Gastroesophageal sphincter (tissue), 4 donors: ENCODE measurements at regions not wholly inside any gene's neighbourhood (a gene's known extent, or its start where the extent isn't known, plus 50 kb on each side); places are given as distances from the start of the nearest gene placed in this dataset.

Source experiments
- ATAC-seq: fragments of 150-250 bp; one replicate; pipeline ENCODE4 v1.9.1; 2016; ENCODE audit warnings: mild to moderate bottlenecking, moderate library complexity
- H3K27ac ChIP-seq, 4 donors: fragments of 200-600 bp; sonication (generic) in 3 of 4; 1 replicate in 3 of 4; 2 replicates in 1 of 4; pipeline ENCODE4 v1.5.1; 2016 to 2019
- H3K27me3 ChIP-seq: fragments of 200-600 bp; sonication (generic); one replicate; pipeline ENCODE4 v1.5.1; 2019
- H3K36me3 ChIP-seq, 2 donors: fragments of 200-600 bp; sonication (generic); one replicate each; pipeline ENCODE4 v1.5.1; 2019; ENCODE audit warnings: control low read depth in 1 of 2
- H3K4me1 ChIP-seq, 3 donors: fragments of 200-600 bp; sonication (generic); 1 replicate in 2 of 3; 2 replicates in 1 of 3; pipeline ENCODE4 v1.5.1; 2016 to 2019; ENCODE audit warnings: control low read depth in 2 of 3
- H3K4me3 ChIP-seq, 2 donors: fragments of 200-600 bp; sonication (generic); one replicate each; pipeline ENCODE4 v1.5.1; 2019; ENCODE audit warnings: mild to moderate bottlenecking in 1 of 2, moderate library complexity in 1 of 2
- H3K9me3 ChIP-seq, 3 donors: fragments of 200-600 bp; sonication (generic); one replicate each; pipeline ENCODE4 v1.5.1; 2017 to 2019; ENCODE audit warnings: control low read depth in 2 of 3
- EP300 ChIP-seq: sonication (generic); formaldehyde crosslinking; IDR thresholded peaks from one replicate; pipeline ENCODE4 v1.6.1; 2017; ENCODE audit warnings: antibody characterized with exemption, mild to moderate bottlenecking
- POLR2A ChIP-seq, 2 donors: fragments of 450-650 bp; IDR thresholded peaks; one replicate each; pipeline ENCODE4 v1.6.1; 2017; ENCODE audit warnings: antibody characterized with exemption in 2 of 2, mild to moderate bottlenecking in 2 of 2, moderate library complexity in 1 of 2
- POLR2AphosphoS5 ChIP-seq: sonication (generic); formaldehyde crosslinking; IDR thresholded peaks from one replicate; pipeline ENCODE4 v1.6.1; 2017; ENCODE audit warnings: antibody characterized with exemption
- WGBS, 2 donors: methylation state at CpG; one replicate each; pipeline ENCODE4 v1.1.5; 2018; ENCODE audit warnings: low coverage in 1 of 2; 5-methylcytosine and 5-hydroxymethylcytosine counted together
- TF ChIP-seq, protein P1 (sequence below), 4 experiments: fragments of 200-600 bp in 2 of 4; fragments of 450-650 bp in 2 of 4; sonication (generic) in 1 of 4; IDR thresholded peaks; one replicate each; pipeline ENCODE4 v1.5.1; 2017 to 2019; ENCODE audit warnings: antibody characterized with exemption in 4 of 4, mild to moderate bottlenecking in 2 of 4, moderate library complexity in 2 of 4

DNA sequence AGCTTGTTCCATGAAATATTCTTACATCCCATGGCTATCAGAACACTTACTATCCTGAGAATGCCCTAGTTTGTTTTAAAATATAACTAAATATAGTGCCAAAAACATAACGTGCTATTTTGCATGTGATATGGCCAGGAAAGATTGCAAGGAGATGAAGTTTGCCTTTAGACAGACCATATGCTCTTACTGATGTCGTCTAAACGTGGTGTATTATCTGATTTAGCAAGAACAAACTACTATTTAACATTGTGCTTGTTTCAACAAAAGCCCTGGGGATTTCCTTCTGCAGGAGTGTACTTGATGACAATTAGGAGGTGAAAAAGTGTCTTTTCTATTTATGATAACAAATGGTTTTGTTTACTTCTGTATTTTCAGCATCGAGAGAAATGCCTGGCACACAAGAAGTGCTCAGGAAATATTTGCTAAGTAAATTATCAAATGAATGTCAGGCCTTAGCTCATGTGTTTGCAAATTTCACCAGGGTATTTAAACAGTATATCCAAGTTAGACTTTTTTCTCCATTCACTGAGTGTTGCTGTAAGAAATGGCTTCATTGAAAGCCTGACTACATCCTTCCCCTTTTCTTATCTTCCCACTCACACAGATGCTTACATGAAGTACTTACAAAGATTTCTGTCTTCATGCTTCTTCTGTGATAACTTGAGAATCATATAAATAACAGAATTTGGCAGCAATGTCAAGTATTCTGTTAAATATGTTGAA lies 1033.6 kb downstream of the CDH8 start:
- TF ChIP-seq EP300 (no peak), POLR2AphosphoS5 (no peak)
- Histone ChIP-seq H3K4me3 (no peak overlapping the region), H3K36me3 (no peaks in the 10 kb centered on the region), H3K27ac (no peak overlapping the region), H3K4me1 (peaks cover 0 to 16% (median 2%) of the 10 kb centered on the region in 3 donors), H3K9me3 (no peaks in the 10 kb centered on the region), H3K27me3 (no peaks in the 10 kb centered on the region)
- WGBS, 2 donors = 4 to 8% methylated on average over 4 of the region's 4 CpGs
- no peak for ATAC-seq

- TF ChIP-seq POLR2AphosphoS5 = no peak
- TF ChIP-seq POLR2A (IDR thresholded peaks at IDR 0.05) = no peak
- TF ChIP-seq, protein P1, sequence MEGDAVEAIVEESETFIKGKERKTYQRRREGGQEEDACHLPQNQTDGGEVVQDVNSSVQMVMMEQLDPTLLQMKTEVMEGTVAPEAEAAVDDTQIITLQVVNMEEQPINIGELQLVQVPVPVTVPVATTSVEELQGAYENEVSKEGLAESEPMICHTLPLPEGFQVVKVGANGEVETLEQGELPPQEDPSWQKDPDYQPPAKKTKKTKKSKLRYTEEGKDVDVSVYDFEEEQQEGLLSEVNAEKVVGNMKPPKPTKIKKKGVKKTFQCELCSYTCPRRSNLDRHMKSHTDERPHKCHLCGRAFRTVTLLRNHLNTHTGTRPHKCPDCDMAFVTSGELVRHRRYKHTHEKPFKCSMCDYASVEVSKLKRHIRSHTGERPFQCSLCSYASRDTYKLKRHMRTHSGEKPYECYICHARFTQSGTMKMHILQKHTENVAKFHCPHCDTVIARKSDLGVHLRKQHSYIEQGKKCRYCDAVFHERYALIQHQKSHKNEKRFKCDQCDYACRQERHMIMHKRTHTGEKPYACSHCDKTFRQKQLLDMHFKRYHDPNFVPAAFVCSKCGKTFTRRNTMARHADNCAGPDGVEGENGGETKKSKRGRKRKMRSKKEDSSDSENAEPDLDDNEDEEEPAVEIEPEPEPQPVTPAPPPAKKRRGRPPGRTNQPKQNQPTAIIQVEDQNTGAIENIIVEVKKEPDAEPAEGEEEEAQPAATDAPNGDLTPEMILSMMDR (IDR thresholded peaks at IDR 0.05) = no peak
- TF ChIP-seq EP300 = no peak
- H3K36me3 ChIP-seq = no peaks in the 10 kb centered on the region
- H3K27me3 ChIP-seq = no peaks in the 10 kb centered on the region
- no peak overlapping the region for H3K27ac ChIP-seq
- H3K4me3 ChIP-seq = no peak overlapping the region
- no peak for ATAC-seq
- H3K4me1 ChIP-seq = no peaks in the 10 kb centered on the region
- H3K9me3 ChIP-seq = no peaks in the 10 kb centered on the region
Measured at GRCh38 chr16:60991886-60992285, 1044.4 kb downstream of the CDH8 start.

DNA sequence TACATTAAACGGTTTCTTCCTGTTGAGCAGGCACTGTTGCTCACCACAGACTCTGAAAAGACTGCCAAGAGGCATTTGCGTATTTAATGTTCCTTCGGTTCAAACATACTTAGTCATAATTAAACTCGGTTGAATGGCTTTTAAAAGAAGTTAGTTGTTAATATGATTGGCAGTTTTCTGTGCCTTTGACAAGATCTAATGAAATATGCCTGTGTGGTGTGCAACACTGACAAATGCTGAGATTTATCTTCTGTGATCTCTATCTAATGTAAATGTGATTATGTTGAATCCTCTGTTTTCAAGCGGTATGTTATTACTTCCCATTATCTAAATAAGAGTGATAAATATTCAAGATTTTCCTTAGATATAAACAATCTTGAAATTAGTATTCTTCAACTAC lies 1046.6 kb downstream of the CDH8 start:
- no peak for ATAC-seq
- H3K27ac ChIP-seq = no peak overlapping the region
- no peaks in the 10 kb centered on the region for H3K9me3 ChIP-seq
- no peak overlapping the region for H3K4me3 ChIP-seq
- no peaks in the 10 kb centered on the region for H3K4me1 ChIP-seq
- WGBS, 2 donors = 52 to 73% methylated on average over 5 of the region's 5 CpGs
- TF ChIP-seq POLR2A (IDR thresholded peaks at IDR 0.05) (no peak), POLR2AphosphoS5 (no peak), EP300 (no peak)
- TF ChIP-seq, protein P1 (IDR thresholded peaks at IDR 0.05) = no peak
- H3K36me3 ChIP-seq = no peaks in the 10 kb centered on the region
- H3K27me3 ChIP-seq = no peaks in the 10 kb centered on the region

DNA sequence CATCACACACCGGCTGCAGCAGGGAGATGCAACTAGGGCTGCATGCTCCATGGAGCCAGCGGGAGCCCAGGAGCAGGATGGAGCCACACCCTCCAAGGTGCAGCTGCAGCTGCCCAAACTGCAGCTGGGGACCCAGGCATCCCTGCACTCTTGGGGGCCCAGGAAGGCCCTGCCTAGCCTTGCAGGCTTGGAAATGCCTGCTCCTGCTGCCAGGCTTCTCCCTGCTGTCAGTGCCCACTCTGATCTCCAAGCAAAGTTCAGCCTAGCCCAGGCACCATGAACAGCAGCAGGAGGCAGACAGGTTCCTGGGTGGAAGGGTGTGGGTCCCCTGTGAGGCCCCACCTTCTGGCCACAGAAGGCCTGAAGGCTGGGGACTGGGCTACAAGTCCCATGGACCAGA lies 1057.1 kb downstream of the CDH8 start:
- no peak for TF ChIP-seq POLR2A (IDR thresholded peaks at IDR 0.05)
- TF ChIP-seq, protein P1 (IDR thresholded peaks at IDR 0.05) = no peak
- no peaks in the 10 kb centered on the region for H3K4me1 ChIP-seq
- no peak overlapping the region for H3K27ac ChIP-seq

GRCh38 chr16:60949800-60950199 lies 1086.4 kb downstream of the CDH8 start:
- Histone ChIP-seq H3K27me3 (no peaks in the 10 kb centered on the region), H3K4me1 (no peaks in the 10 kb centered on the region), H3K27ac (no peak overlapping the region), H3K4me3 (no peak overlapping the region), H3K9me3 (no peaks in the 10 kb centered on the region), H3K36me3 (no peaks in the 10 kb centered on the region)
- WGBS, 2 donors = 40 to 59% methylated on average over 2 to 5 of the region's 5 CpGs
- TF ChIP-seq, protein P1 (IDR thresholded peaks at IDR 0.05) = no peak
- TF ChIP-seq EP300 (no peak), POLR2A (IDR thresholded peaks at IDR 0.05) (no peak), POLR2AphosphoS5 (no peak)
- no peak for ATAC-seq

More for the DNA sequence above, 1057.1 kb downstream of the CDH8 start:
- peak; percentile 43 for ATAC-seq
- Histone ChIP-seq H3K9me3 (no peaks in the 10 kb centered on the region), H3K36me3 (no peaks in the 10 kb centered on the region), H3K4me3 (no peak overlapping the region), H3K27me3 (no peaks in the 10 kb centered on the region)
- no CpG with 5 or more reads among the region's 2 CpGs for WGBS, 2 donors
